GM23338 (cell line): ENCODE measurements at regions not wholly inside any gene's neighbourhood (a gene's known extent, or its start where the extent isn't known, plus 50 kb on each side); places are given as distances from the start of the nearest gene placed in this dataset.

ENCODE experiments used
- ATAC-seq: fragments of 200-7000 bp; cut with Tn5 transposase; 3 replicates; pipeline ENCODE4 v1.9.1; 2020
- DNase-seq: peaks from one replicate; pipeline ENCODE4 v3.0.0-alpha.2; 2015; ENCODE audit warnings: low spot score
- H2AFZ ChIP-seq: fragments of 200-600 bp; sonication (generic); 2 replicates; pipeline ENCODE4 v1.8.0; 2016; ENCODE audit warnings: antibody characterized with exemption, mild to moderate bottlenecking, moderate library complexity
- H3F3A ChIP-seq: fragments of 200-600 bp; sonication (generic); replicated peaks from 2 replicates; pipeline ENCODE4 v1.8.0; 2017; ENCODE audit warnings: antibody characterized with exemption, mixed run types, low read depth
- H3K27ac ChIP-seq: fragments of 200-600 bp; sonication (generic); 2 replicates; pipeline ENCODE4 v1.6.1; 2016; ENCODE audit warnings: low read depth
- H3K27me3 ChIP-seq: fragments of 200-600 bp; sonication (generic); 2 replicates; pipeline ENCODE4 v1.8.0; 2016; ENCODE audit warnings: mild to moderate bottlenecking, mixed run types, moderate library complexity; ENCODE audit not compliant: insufficient read depth
- H3K36me3 ChIP-seq: fragments of 200-600 bp; sonication (generic); 2 replicates; pipeline ENCODE4 v1.8.0; 2016; ENCODE audit warnings: mild to moderate bottlenecking; ENCODE audit not compliant: insufficient read depth
- H3K4me1 ChIP-seq: fragments of 200-600 bp; sonication (generic); 2 replicates; pipeline ENCODE4 v1.8.0; 2016; ENCODE audit warnings: mild to moderate bottlenecking, moderate library complexity; ENCODE audit not compliant: insufficient read depth
- H3K4me2 ChIP-seq: fragments of 200-600 bp; sonication (generic); 2 replicates; pipeline ENCODE4 v1.7.1; 2017; ENCODE audit warnings: mixed run types
- H3K4me3 ChIP-seq: fragments of 200-600 bp; sonication (generic); 2 replicates; pipeline ENCODE4 v1.6.1; 2016; ENCODE audit warnings: mixed run types
- H3K79me2 ChIP-seq: fragments of 200-600 bp; sonication (generic); replicated peaks from 2 replicates; pipeline ENCODE4 v1.8.0; 2017; ENCODE audit warnings: mild to moderate bottlenecking; ENCODE audit not compliant: insufficient read depth
- H3K9me2 ChIP-seq: fragments of 200-600 bp; sonication (generic); 2 replicates; pipeline ENCODE4 v1.8.0; 2017; ENCODE audit not compliant: insufficient read depth
- H4K20me1 ChIP-seq: fragments of 200-600 bp; sonication (generic); replicated peaks from 2 replicates; pipeline ENCODE4 v1.8.0; 2017; ENCODE audit warnings: mild to moderate bottlenecking; ENCODE audit not compliant: insufficient read depth
- H3K27ac Mint-ChIP-seq: 2 replicates; pipeline ENCODE4 v1.8.0; 2020; ENCODE audit warnings: inconsistent platforms, mild to moderate bottlenecking, moderate library complexity, mixed read lengths
- H3K27me3 Mint-ChIP-seq: 3 replicates; pipeline ENCODE4 v1.8.0; 2022; ENCODE audit warnings: low read depth, mild to moderate bottlenecking, moderate library complexity, mixed read lengths, inconsistent platforms; ENCODE audit not compliant: insufficient read depth, poor library complexity
- H3K36me3 Mint-ChIP-seq: 3 replicates; pipeline ENCODE4 v1.8.0; 2021; ENCODE audit warnings: low read depth, mild to moderate bottlenecking, inconsistent platforms, moderate library complexity, mixed read lengths
- H3K4me1 Mint-ChIP-seq: 3 replicates; pipeline ENCODE4 v1.8.0; 2020; ENCODE audit warnings: mild to moderate bottlenecking, inconsistent platforms, mixed read lengths
- H3K4me3 Mint-ChIP-seq: 3 replicates; pipeline ENCODE4 v1.8.0; 2021; ENCODE audit warnings: moderate library complexity, mild to moderate bottlenecking, inconsistent platforms, mixed read lengths
- H3K9me3 Mint-ChIP-seq: 3 replicates; pipeline ENCODE4 v1.8.0; 2020; ENCODE audit warnings: moderate library complexity, mild to moderate bottlenecking, inconsistent platforms, mixed read lengths
- CREB1 ChIP-seq: fragments of 250-450 bp; sonication (Bioruptor Pico); IDR thresholded peaks from 2 replicates; pipeline ENCODE4 v1.5.0; 2020; ENCODE audit warnings: low read depth, mild to moderate bottlenecking, moderate library complexity
- CTCF ChIP-seq, 2 experiments: fragments of 200-600 bp in 1 of 2; sonication (generic) in 1 of 2; conservative IDR thresholded peaks; 2 replicates each; pipeline versions ENCODE4 v1.5.1 to v1.6.1; 2016 to 2017; ENCODE audit warnings: antibody characterized with exemption in 2 of 2, low read depth in 2 of 2, mild to moderate bottlenecking in 2 of 2, moderate library complexity in 1 of 2
- ETS1 ChIP-seq: IDR thresholded peaks from 2 replicates; pipeline ENCODE4 v1.6.1; 2016; ENCODE audit warnings: antibody characterized with exemption
- EZH2 ChIP-seq: fragments of 200-600 bp; sonication (generic); IDR thresholded peaks from one replicate; pipeline ENCODE4 v1.8.0; 2017; ENCODE audit warnings: antibody characterized with exemption, mild to moderate bottlenecking, low read depth; ENCODE audit not compliant: unreplicated experiment
- JUNB ChIP-seq: IDR thresholded peaks from one replicate; pipeline ENCODE4 v1.6.1; 2016; ENCODE audit warnings: antibody characterized with exemption; ENCODE audit not compliant: unreplicated experiment
- NANOG ChIP-seq: IDR thresholded peaks from 2 replicates; pipeline ENCODE4 v1.6.1; 2016; ENCODE audit warnings: antibody characterized with exemption, borderline replicate concordance
- POLR2AphosphoS5 ChIP-seq: IDR thresholded peaks from 2 replicates; pipeline ENCODE4 v1.6.1; 2016; ENCODE audit warnings: antibody characterized with exemption, low read depth
- REST ChIP-seq: IDR thresholded peaks from one replicate; pipeline ENCODE4 v1.6.1; 2018; ENCODE audit warnings: antibody characterized with exemption; ENCODE audit not compliant: unreplicated experiment
- STAT1 ChIP-seq: IDR thresholded peaks from one replicate; pipeline ENCODE4 v1.6.1; 2016; ENCODE audit warnings: antibody characterized with exemption; ENCODE audit not compliant: unreplicated experiment
- ZNF114 ChIP-seq: fragments of 250-450 bp; sonication (Bioruptor Pico); IDR thresholded peaks from 2 replicates; pipeline ENCODE4 v1.5.0; 2020; ENCODE audit warnings: mild to moderate bottlenecking, moderate library complexity
- ZNF331 ChIP-seq: fragments of 250-450 bp; sonication (Bioruptor Pico); IDR thresholded peaks from 2 replicates; pipeline ENCODE4 v1.5.0; 2020; ENCODE audit warnings: low read depth, mild to moderate bottlenecking, moderate library complexity
- ZNF462 ChIP-seq: fragments of 250-450 bp; sonication (Bioruptor Pico); IDR thresholded peaks from 2 replicates; pipeline ENCODE4 v1.5.0; 2020; ENCODE audit warnings: mild to moderate bottlenecking, moderate library complexity

- Histone ChIP-seq H4K20me1 (no peaks in the 10 kb centered on the region), H3K4me2 (no peak overlapping the region), H3F3A (no peaks in the 10 kb centered on the region), H2AFZ (no peak overlapping the region), H3K27me3 (no peaks in the 10 kb centered on the region), H3K27ac (no peak overlapping the region), H3K4me1 (no peaks in the 10 kb centered on the region), H3K79me2 (no peaks in the 10 kb centered on the region), H3K36me3 (no peaks in the 10 kb centered on the region), H3K4me3 (no peak overlapping the region), H3K9me2 (no peaks in the 10 kb centered on the region)
- TF ChIP-seq CREB1 (CRISPR knock-in tag) (no peak), ZNF331 (no peak), JUNB (no peak), CTCF (conservative IDR thresholded peaks at IDR 0.05; ENCODE audit: low read depth in 2 of 2) (no peak), NANOG (no peak), EZH2 (no peak), POLR2AphosphoS5 (no peak), ZNF462 (CRISPR knock-in tag) (no peak), STAT1 (no peak), ETS1 (no peak), ZNF114 (no peak), REST (no peak)
- Mint-ChIP-seq H3K9me3 (peaks cover 4% of the 10 kb centered on the region; the same call in 1 of the 3 replicates), H3K27me3 (no peaks in the 10 kb centered on the region), H3K36me3 (peaks cover 3% of the 10 kb centered on the region; the same call in 1 of the 3 replicates), H3K4me3 (no peak overlapping the region), H3K4me1 (peaks cover 6% of the 10 kb centered on the region; the same call in 2 of the 3 replicates), H3K27ac (no peak overlapping the region)
- no peak for ATAC-seq
- no peak for DNase-seq
Observed at GRCh38 chr4:33381816-33382215, 2661.6 kb downstream of the PCDH7 start.
